ENCODE measurements at regions not wholly inside any gene's neighbourhood (a gene's known extent, or its start where the extent isn't known, plus 50 kb on each side); places are given as distances from the start of the nearest gene placed in this dataset.
A peak's percentile ranks its signal among the peaks of the same experiment; 100 is the strongest.

- H3K9me3 Mint-ChIP-seq: no peaks in the 10 kb centered on the region
- H3K36me3 ChIP-seq: no peaks in the 10 kb centered on the region
- peak overlapping the region; percentile 88 for H3K4me2 ChIP-seq
- H4K20me1 ChIP-seq (ENCODE audit: low read depth): no peaks in the 10 kb centered on the region
- H3K4me3 ChIP-seq: peak overlapping the region; percentile 94
- H3K4me3 Mint-ChIP-seq: peak overlapping the region; percentile 97
- H3K79me2 ChIP-seq (ENCODE audit: low read depth): no peaks in the 10 kb centered on the region
- DNase-seq (ENCODE audit: low spot score): peak; percentile 91
- H2AFZ ChIP-seq (replicated peaks): peak overlapping the region; percentile 90
- H3K27me3 ChIP-seq: no peaks in the 10 kb centered on the region
- peaks cover 4% of the 10 kb centered on the region for H3K36me3 Mint-ChIP-seq
- H3K27ac ChIP-seq: no peak overlapping the region
- H3F3A ChIP-seq (ENCODE audit: low read depth): peaks cover 8% of the 10 kb centered on the region
- H3K27ac Mint-ChIP-seq: peak overlapping the region; percentile 97
- no peaks in the 10 kb centered on the region for H3K9me3 ChIP-seq (ENCODE audit: low read depth)
- H3K9ac ChIP-seq: peak overlapping the region; percentile 81
- peaks cover 8% of the 10 kb centered on the region for H3K4me1 ChIP-seq
- TF ChIP-seq EZH2phosphoT487 (IDR thresholded peaks at IDR 0.05) (no peak), CTCF (IDR thresholded peaks at IDR 0.05) (peak; percentile 35), EZH2 (IDR thresholded peaks at IDR 0.05) (no peak)
- H3K27me3 Mint-ChIP-seq (ENCODE audit: insufficient read depth, low read depth): peaks cover 3% of the 10 kb centered on the region
- H3K4me1 Mint-ChIP-seq: peaks cover 14% of the 10 kb centered on the region
These were observed 88.0 kb upstream of the RPRML start for GRCh38 chr17:47066841-47067682.

GRCh38 chr17:47066095-47066494, 87.0 kb upstream of the RPRML start:
- Histone ChIP-seq H3K9me3 (ENCODE audit: low read depth) (no peaks in the 10 kb centered on the region), H3K9ac (no peak overlapping the region), H3F3A (ENCODE audit: low read depth) (peaks cover 8% of the 10 kb centered on the region), H3K4me2 (peak overlapping the region; percentile 88), H2AFZ (replicated peaks) (no peak overlapping the region), H3K27me3 (no peaks in the 10 kb centered on the region), H3K4me1 (peaks cover 8% of the 10 kb centered on the region), H3K36me3 (no peaks in the 10 kb centered on the region), H4K20me1 (ENCODE audit: low read depth) (no peaks in the 10 kb centered on the region), H3K4me3 (peak overlapping the region; percentile 94), H3K79me2 (ENCODE audit: low read depth) (no peaks in the 10 kb centered on the region), H3K27ac (no peak overlapping the region)
- TF ChIP-seq EZH2 (IDR thresholded peaks at IDR 0.05) (no peak), CTCF (IDR thresholded peaks at IDR 0.05) (no peak), EZH2phosphoT487 (IDR thresholded peaks at IDR 0.05) (no peak)
- Mint-ChIP-seq H3K36me3 (peaks cover 4% of the 10 kb centered on the region), H3K27ac (no peak overlapping the region), H3K27me3 (ENCODE audit: insufficient read depth, low read depth) (no peaks in the 10 kb centered on the region), H3K9me3 (peaks cover 2% of the 10 kb centered on the region), H3K4me1 (peaks cover 14% of the 10 kb centered on the region), H3K4me3 (peak overlapping the region; percentile 97)
- DNase-seq (ENCODE audit: low spot score): peak; percentile 10

- H3K27me3 Mint-ChIP-seq (ENCODE audit: insufficient read depth, low read depth): no peaks in the 10 kb centered on the region
- no peak overlapping the region for H3K4me3 Mint-ChIP-seq
These were observed 85.6 kb upstream of the RPRML start for GRCh38 chr17:47064684-47065083.

More at GRCh38 chr17:47064684-47065083, 85.6 kb upstream of the RPRML start:
- Mint-ChIP-seq H3K27ac (no peak overlapping the region), H3K9me3 (peaks cover 2% of the 10 kb centered on the region), H3K4me1 (peaks cover 15% of the 10 kb centered on the region), H3K36me3 (peaks cover 4% of the 10 kb centered on the region)
- H3K27ac ChIP-seq: no peak overlapping the region
- no peak overlapping the region for H3K4me3 ChIP-seq
- H3K4me2 ChIP-seq: no peak overlapping the region
- peaks cover 8% of the 10 kb centered on the region for H3F3A ChIP-seq (ENCODE audit: low read depth)
- DNase-seq (ENCODE audit: low spot score): no peak
- H3K79me2 ChIP-seq (ENCODE audit: low read depth): no peaks in the 10 kb centered on the region
- H3K4me1 ChIP-seq: peaks cover 8% of the 10 kb centered on the region
- no peaks in the 10 kb centered on the region for H3K36me3 ChIP-seq
- H3K9me3 ChIP-seq (ENCODE audit: low read depth): no peaks in the 10 kb centered on the region
- TF ChIP-seq EZH2phosphoT487 (IDR thresholded peaks at IDR 0.05) (no peak), EZH2 (IDR thresholded peaks at IDR 0.05) (no peak), CTCF (IDR thresholded peaks at IDR 0.05) (no peak)
- H2AFZ ChIP-seq (replicated peaks): no peak overlapping the region
- H3K27me3 ChIP-seq: no peaks in the 10 kb centered on the region
- no peak overlapping the region for H3K9ac ChIP-seq
- no peaks in the 10 kb centered on the region for H4K20me1 ChIP-seq (ENCODE audit: low read depth)

Measured in neural progenitor cell (in vitro differentiated cells).